OCI-LY7 (cell line): ENCODE measurements at regions not wholly inside any gene's neighbourhood (a gene's known extent, or its start where the extent isn't known, plus 50 kb on each side); places are given as distances from the start of the nearest gene placed in this dataset.

ENCODE experiments used
- CTCF ChIP-seq: fragments of 200-600 bp; sonication (generic); conservative IDR thresholded peaks from 2 replicates; pipeline ENCODE4 v1.5.1; 2014; ENCODE audit warnings: mild to moderate bottlenecking, antibody characterized with exemption, low read length, moderate library complexity, mixed read lengths
- EZH2phosphoT487 ChIP-seq: fragments of 200-600 bp; sonication (generic); IDR thresholded peaks from 2 replicates; pipeline ENCODE4 v1.6.1; 2018; ENCODE audit warnings: low read depth, borderline replicate concordance, mild to moderate bottlenecking, mixed run types, antibody characterized with exemption, low read length, moderate library complexity, mixed read lengths

- TF ChIP-seq CTCF (no peak), EZH2phosphoT487 (no peak)
Measured at GRCh38 chr2:239506961-239507360, 106.1 kb upstream of the HDAC4 start.
